ENCODE measurements at regions not wholly inside any gene's neighbourhood (a gene's known extent, or its start where the extent isn't known, plus 50 kb on each side); places are given as distances from the start of the nearest gene placed in this dataset.

- Mint-ChIP-seq H3K27ac (no peak overlapping the region), H3K9me3 (peaks cover 2% of the 10 kb centered on the region), H3K36me3 (no peaks in the 10 kb centered on the region), H3K4me3 (no peak overlapping the region), H3K4me1 (peaks cover 32% of the 10 kb centered on the region), H3K27me3 (ENCODE audit: insufficient read depth, low read depth) (no peaks in the 10 kb centered on the region)
- Histone ChIP-seq H3K9ac (no peak overlapping the region), H3F3A (ENCODE audit: low read depth) (no peaks in the 10 kb centered on the region), H3K27me3 (no peaks in the 10 kb centered on the region), H3K79me2 (ENCODE audit: low read depth) (no peaks in the 10 kb centered on the region), H3K4me2 (no peak overlapping the region), H3K9me3 (ENCODE audit: low read depth) (no peaks in the 10 kb centered on the region), H3K27ac (no peak overlapping the region), H3K36me3 (no peaks in the 10 kb centered on the region), H3K4me1 (no peaks in the 10 kb centered on the region), H3K4me3 (no peak overlapping the region), H4K20me1 (ENCODE audit: low read depth) (no peaks in the 10 kb centered on the region), H2AFZ (replicated peaks) (no peak overlapping the region)
- TF ChIP-seq CTCF (IDR thresholded peaks at IDR 0.05) (no peak), EZH2 (IDR thresholded peaks at IDR 0.05) (no peak), EZH2phosphoT487 (IDR thresholded peaks at IDR 0.05) (no peak)
- no peak for DNase-seq (ENCODE audit: low spot score)
Observed at GRCh38 chr15:29435811-29436210, 166.2 kb upstream of the NSMCE3 start.

GRCh38 chr15:29434280-29434679, 164.7 kb upstream of the NSMCE3 start:
- Histone ChIP-seq H3F3A (ENCODE audit: low read depth) (no peaks in the 10 kb centered on the region), H3K9me3 (ENCODE audit: low read depth) (no peaks in the 10 kb centered on the region), H3K4me2 (no peak overlapping the region), H3K27me3 (no peaks in the 10 kb centered on the region), H3K36me3 (no peaks in the 10 kb centered on the region), H3K4me1 (no peaks in the 10 kb centered on the region), H3K79me2 (ENCODE audit: low read depth) (no peaks in the 10 kb centered on the region), H3K4me3 (no peak overlapping the region), H3K27ac (no peak overlapping the region), H2AFZ (replicated peaks) (no peak overlapping the region), H4K20me1 (ENCODE audit: low read depth) (no peaks in the 10 kb centered on the region), H3K9ac (no peak overlapping the region)
- TF ChIP-seq CTCF (IDR thresholded peaks at IDR 0.05) (no peak), EZH2phosphoT487 (IDR thresholded peaks at IDR 0.05) (no peak), EZH2 (IDR thresholded peaks at IDR 0.05) (no peak)
- no peak for DNase-seq (ENCODE audit: low spot score)
- no peaks in the 10 kb centered on the region for H3K27me3 Mint-ChIP-seq (ENCODE audit: insufficient read depth, low read depth)
- peaks cover 26% of the 10 kb centered on the region for H3K4me1 Mint-ChIP-seq
- no peaks in the 10 kb centered on the region for H3K9me3 Mint-ChIP-seq
- H3K36me3 Mint-ChIP-seq = no peaks in the 10 kb centered on the region
- no peak overlapping the region for H3K27ac Mint-ChIP-seq
- no peak overlapping the region for H3K4me3 Mint-ChIP-seq

GRCh38 chr15:29433507-29434248, 164.1 kb upstream of the NSMCE3 start:
- TF ChIP-seq CTCF (IDR thresholded peaks at IDR 0.05) = no peak
- no peak for TF ChIP-seq EZH2phosphoT487 (IDR thresholded peaks at IDR 0.05)
- no peak for TF ChIP-seq EZH2 (IDR thresholded peaks at IDR 0.05)
- Mint-ChIP-seq H3K4me3 (no peak overlapping the region), H3K4me1 (peaks cover 20% of the 10 kb centered on the region), H3K36me3 (no peaks in the 10 kb centered on the region), H3K27ac (no peak overlapping the region), H3K27me3 (ENCODE audit: insufficient read depth, low read depth) (no peaks in the 10 kb centered on the region), H3K9me3 (no peaks in the 10 kb centered on the region)
- Histone ChIP-seq H3K4me1 (no peaks in the 10 kb centered on the region), H3K79me2 (ENCODE audit: low read depth) (no peaks in the 10 kb centered on the region), H2AFZ (replicated peaks) (no peak overlapping the region), H3K27me3 (no peaks in the 10 kb centered on the region), H3K9me3 (ENCODE audit: low read depth) (no peaks in the 10 kb centered on the region), H3K9ac (no peak overlapping the region), H3K4me3 (no peak overlapping the region), H4K20me1 (ENCODE audit: low read depth) (no peaks in the 10 kb centered on the region), H3K27ac (no peak overlapping the region), H3K36me3 (no peaks in the 10 kb centered on the region), H3F3A (ENCODE audit: low read depth) (no peaks in the 10 kb centered on the region), H3K4me2 (no peak overlapping the region)
- no peak for DNase-seq (ENCODE audit: low spot score)
